ENCODE measurements at regions not wholly inside any gene's neighbourhood (a gene's known extent, or its start where the extent isn't known, plus 50 kb on each side); places are given as distances from the start of the nearest gene placed in this dataset.

- DNase-seq, result no peak
Measured at GRCh38 chr12:107226126-107226525, 132.8 kb upstream of the CRY1 start.

- no peak for DNase-seq
Measured at GRCh38 chr12:107228076-107228475, 134.7 kb upstream of the CRY1 start.

DNA sequence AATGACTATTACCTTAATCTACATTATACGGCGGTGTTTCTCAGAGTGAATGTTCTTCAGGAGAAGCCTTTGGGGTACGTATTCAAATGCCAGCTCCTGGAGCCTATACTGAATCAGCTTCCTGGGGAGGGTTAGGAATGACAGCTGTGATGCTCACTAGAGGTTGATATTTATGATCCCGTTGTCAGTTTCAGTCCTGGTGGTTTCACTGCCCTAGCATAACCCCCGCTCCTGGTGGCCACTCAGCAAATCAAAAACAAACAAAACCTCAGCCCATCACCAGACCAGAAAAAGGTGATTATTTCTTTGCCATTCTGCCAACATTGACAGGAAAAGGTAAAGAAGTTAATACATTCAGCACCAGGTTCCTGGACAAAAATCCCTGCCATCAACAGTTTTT lies 136.5 kb upstream of the CRY1 start:
- DNase-seq, result no peak

DNA sequence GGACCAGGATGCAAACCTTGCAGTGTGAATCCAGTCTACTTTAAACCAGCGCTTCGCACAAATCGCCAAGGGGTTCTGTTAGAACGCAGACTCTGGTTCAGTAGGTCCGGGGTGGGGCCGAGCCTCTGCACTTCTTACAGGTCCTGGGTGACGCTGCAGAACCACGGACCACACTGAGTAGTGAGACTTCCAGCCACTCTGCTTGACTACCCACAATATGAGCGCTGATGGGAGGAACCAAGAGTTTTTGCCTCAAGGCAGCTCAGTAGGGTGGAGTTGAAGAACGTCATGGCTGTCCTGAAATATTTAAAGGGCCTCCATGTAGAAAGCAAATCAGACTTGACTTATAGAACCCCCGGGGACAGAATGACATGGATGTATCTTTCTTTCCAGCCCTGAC lies 138.0 kb upstream of the CRY1 start:
- DNase-seq, result no peak

- no peak for DNase-seq
Measured at GRCh38 chr12:107233551-107233950, 140.2 kb upstream of the CRY1 start.

DNA sequence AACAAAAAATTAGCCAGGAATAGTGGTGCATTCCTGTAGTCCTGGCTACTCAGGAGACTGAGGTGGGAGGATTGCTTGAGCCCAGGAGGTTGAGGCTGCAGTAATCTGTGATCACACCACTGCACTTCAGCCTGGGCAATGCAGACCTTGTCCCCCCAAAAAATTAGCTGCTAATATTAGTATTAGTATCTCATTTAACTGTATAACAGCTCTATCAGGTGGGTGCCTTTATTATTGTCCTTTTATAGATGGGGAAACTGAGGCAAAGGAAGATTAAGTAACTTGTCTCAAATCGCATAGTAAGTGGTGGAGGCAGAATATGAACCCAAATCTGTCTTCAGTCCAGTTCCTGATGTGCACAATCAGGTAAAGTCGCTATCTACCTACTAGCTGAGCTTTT lies 142.3 kb upstream of the CRY1 start:
- DNase-seq, result no peak

GRCh38 chr12:107236824-107237511 lies 143.6 kb upstream of the CRY1 start:
- no peak for DNase-seq

- no peak for DNase-seq
Measured at GRCh38 chr12:107238296-107238695, 144.9 kb upstream of the CRY1 start.

DNA sequence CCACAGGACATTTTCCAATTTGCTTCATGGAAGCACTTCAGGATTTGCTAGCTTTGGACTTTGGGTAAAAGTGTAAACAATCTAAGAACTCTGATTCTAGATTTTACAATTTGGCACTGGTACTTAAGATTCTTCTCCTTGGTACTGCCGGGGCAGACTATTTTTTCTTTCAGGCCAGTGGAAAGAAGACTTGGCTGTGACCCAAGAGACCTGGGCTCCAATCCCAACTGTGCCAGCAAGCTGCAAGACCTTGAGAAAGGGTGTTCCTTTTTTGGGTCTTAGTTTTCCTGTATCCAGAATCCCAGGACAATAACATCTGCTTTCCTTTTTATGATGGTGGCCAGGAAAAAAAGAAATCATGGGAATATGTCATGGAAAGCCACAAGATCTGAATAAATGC lies 148.1 kb upstream of the CRY1 start:
- no peak for DNase-seq

DNA sequence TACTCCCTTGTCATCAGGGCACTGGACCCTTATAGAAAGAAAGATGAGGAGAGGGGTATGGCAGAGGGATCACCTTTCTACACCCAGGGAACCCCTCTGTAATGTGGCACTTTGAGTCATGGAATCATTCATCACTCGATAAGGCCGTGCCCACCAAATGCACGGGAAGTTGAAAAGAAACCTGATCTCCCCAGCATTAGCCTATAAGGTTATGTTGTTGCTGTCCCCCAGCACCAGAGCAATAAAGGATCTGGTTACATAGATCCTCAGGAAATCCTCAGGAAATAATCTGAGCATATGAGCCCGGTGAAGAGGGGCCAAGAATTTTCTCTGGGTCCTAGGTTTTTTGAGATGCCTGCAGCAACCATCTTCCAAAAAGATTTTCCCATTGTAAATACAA lies 148.8 kb upstream of the CRY1 start:
- no peak for DNase-seq

DNA sequence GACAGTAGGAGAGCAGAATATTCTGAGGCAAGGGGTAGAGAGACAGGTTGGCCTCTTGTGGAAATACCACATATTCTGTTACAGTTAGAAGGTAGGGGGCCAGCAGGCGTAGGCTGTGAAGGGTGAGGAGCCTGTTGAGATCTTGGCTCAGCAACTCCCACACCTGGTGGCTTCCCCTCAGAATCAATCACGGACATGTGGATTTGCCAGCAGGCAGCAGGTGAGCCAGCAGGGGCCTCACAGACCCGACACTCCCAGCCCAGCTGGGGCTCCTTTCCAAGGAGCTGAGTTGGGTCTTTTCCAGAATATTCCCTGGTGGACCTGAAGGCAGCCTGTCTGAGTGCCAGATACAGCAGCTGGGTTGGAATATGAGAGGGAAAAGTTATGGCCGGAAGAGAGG lies 150.0 kb upstream of the CRY1 start:
- DNase-seq, result no peak

- no peak for DNase-seq
Measured at GRCh38 chr12:107244584-107244983, 151.2 kb upstream of the CRY1 start.

- no peak for DNase-seq
Measured at GRCh38 chr12:107247650-107248049, 154.3 kb upstream of the CRY1 start.

DNA sequence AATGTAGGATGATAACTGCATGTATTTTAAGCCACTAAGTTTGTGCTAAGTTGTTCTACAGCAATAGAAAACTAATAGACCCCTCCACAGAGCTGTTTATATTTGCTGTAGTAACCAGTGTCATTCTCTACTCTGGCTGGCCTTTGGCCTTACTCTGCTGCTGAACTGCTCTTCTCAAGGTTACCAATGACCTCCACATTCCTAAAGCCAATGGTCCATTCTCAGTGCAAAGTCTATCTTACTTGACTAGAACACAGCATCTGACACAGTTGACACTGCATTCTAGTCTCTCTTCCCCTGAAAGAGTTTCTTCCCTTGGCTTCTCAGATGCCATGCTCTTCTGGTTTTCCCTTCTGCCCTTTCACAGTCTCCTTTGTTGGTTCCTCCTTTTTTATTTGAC lies 154.8 kb upstream of the CRY1 start:
- DNase-seq, result no peak

GRCh38 chr12:107251288-107251687 lies 157.9 kb upstream of the CRY1 start:
- DNase-seq, result no peak

DNA sequence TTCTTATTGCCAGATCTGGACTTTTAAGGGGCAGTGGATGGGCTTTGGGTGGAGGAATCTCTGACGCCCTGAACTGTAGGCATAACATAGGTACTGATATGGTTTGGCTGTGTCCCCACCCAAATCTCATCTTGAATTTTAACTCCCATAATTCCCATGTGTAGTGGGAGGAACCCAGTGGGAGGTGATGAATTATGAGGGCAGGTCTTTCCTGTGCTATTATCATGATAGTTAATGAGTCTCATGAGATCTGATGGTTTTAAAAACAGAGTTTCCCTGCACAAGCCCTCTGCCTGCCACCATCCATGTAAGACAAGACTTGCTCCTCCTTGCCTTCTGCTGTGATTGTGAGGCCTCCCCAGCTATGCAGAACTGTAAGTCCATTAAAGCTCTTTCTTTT lies 160.0 kb upstream of the CRY1 start:
- DNase-seq, result no peak

DNA sequence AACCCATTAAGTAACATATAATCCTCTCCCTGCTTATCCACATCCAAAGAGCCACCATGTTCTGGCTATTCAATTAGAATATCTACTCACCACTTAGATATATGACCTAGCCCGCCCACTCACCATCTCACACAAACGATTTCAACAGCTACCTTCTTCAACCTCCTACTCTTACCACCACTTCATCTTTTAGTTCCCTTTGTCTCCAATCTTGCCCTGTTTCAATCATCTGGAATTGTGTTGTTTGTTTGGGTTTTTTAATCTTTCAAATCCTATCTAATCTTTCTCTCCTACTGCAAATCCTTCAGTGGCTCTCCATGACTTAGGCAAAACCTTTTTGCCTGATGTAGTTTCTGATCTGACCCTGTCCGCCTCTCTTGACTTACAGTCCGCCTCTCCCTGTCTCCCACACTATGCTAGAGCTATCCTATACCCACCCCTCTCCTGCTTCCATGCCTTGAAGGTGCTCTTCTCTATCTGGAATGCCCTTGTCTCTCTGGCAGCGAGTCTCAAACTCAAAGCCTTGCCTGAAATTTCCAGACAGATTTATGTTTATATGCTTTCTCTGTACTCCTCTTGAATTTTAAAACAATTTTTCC lies 161.0 kb upstream of the CRY1 start:
- DNase-seq, result no peak

DNA sequence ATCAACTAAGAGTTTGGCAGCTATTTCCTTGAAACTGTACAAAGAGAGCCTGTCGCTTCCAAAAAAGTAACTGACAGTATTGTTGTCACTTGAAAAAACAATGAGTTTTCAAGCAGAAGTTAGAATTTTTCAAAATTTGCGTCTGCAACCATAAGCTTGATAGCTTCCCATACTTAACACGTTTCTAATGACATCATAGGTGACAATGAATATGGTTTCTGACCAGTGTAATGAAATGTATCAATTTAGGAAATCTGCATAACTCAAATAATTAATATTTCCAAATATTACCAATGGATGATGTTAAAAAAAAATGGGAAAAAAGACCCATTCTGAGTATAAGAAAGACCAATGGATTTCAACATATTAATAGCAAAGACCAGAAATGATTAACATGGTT lies 165.4 kb upstream of the CRY1 start:
- DNase-seq, result no peak

DNA sequence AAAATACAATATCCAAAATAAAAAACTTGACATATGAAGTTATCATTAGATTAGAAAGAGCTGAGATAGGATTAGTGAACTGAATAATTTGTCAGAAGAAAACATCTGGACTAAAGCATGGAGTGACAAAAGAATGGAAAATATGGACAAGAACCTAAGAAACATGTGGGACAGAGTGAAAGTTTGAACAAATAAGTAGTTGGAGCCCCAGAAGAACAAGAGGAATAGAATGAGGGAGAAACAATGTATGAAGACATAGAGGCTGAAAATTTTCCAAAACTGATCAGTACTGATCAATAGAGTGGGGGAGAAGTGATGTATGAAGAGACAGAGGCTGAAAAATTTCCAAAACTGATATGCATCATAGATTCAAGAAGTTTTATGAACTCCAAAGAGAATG lies 170.6 kb upstream of the CRY1 start:
- no peak for DNase-seq

DNA sequence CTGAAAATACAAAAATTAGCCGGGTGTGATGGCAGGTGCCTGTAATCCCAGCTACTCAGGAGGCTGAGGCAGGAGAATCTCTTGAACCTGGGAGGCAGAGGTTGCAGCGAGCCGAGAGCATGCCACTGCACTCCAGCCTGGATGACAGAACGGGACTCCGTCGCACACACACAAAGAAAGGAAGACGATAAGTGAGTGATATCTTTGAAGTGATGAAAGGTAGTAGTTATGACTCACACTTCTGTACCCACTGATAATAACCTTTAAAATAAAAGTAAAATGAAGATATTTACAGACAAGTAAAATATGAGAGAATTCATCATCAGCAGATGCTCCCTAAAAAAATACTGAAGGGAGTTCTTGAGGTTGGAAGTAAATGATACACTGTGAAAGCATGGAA lies 171.3 kb upstream of the CRY1 start:
- DNase-seq, result no peak

GRCh38 chr12:107267604-107268003 lies 174.3 kb upstream of the CRY1 start:
- no peak for DNase-seq

DNA sequence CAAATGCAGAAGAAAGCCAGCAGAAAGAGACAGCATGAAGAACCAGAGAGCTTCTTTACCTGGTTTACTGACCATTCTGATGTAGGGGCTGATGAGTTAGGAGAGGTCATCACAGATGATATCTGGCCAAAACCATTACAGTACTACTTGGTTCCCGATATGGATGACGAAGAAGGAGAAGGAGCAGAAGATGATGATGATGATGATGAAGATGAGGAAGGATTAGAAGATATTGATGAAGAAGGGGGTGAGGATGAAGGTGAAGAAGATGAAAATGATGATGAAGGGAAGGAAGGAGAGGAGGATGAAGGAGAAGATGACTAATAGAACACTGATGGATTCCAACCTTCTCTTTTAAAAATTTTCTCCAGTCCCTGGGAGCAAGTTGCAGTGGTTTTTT lies 178.2 kb upstream of the CRY1 start:
- no peak for DNase-seq

- no peak for DNase-seq
Measured at GRCh38 chr12:107275530-107275929, 182.2 kb upstream of the CRY1 start.

- no peak for DNase-seq
Measured at GRCh38 chr12:107277855-107278254, 184.5 kb upstream of the CRY1 start.

- DNase-seq, result no peak
Measured at GRCh38 chr12:107282628-107283027, 189.3 kb upstream of the CRY1 start.
